GM19023 (cell line): ENCODE measurements at regions not wholly inside any gene's neighbourhood (a gene's known extent, or its start where the extent isn't known, plus 50 kb on each side); places are given as distances from the start of the nearest gene placed in this dataset.

Source experiments
- ATAC-seq: cut with Tn5 transposase; IDR thresholded peaks from one replicate; pipeline ENCODE4 v1.9.1; 2021; ENCODE audit warnings: mild to moderate bottlenecking, moderate library complexity; ENCODE audit not compliant: unreplicated experiment

DNA sequence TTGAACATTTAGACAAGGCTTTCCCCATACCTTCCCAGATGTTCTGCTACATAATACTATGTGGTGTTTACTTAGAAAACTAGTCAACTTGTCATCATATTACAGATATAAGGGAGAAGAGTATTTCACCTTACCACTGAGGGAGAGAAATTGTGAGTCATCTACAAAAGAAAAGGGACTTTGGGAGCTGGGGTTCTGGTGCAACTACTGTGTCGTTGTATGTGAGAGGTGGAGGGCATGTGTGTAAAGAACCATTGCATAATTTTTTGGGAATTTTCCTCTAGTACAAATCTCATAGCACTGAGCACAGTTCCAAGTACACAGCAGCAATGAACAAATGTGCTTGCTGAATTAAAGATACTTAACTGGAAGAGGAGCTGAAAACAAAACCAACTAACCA, 665.6 kb downstream of the DHX35 start:
- no peak for ATAC-seq

DNA sequence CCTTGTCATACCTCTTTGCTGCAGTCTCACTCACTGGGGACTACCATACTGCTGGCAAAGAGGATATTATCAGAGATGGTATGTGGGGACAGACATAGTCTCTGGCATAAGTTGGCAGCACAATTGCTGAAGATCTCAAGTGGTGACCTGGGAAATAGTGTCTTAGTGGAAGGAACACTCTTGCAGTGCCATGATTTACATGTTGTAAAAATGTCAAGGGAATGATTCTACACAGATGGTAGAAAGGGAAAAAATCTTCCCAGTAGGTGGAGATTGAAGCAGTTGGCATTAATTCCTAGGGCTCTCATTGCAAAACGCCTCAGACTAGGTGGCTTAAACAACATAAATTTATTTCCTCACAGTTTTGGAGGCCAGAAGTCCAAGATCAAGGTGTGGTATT, 662.2 kb downstream of the DHX35 start:
- no peak for ATAC-seq

DNA sequence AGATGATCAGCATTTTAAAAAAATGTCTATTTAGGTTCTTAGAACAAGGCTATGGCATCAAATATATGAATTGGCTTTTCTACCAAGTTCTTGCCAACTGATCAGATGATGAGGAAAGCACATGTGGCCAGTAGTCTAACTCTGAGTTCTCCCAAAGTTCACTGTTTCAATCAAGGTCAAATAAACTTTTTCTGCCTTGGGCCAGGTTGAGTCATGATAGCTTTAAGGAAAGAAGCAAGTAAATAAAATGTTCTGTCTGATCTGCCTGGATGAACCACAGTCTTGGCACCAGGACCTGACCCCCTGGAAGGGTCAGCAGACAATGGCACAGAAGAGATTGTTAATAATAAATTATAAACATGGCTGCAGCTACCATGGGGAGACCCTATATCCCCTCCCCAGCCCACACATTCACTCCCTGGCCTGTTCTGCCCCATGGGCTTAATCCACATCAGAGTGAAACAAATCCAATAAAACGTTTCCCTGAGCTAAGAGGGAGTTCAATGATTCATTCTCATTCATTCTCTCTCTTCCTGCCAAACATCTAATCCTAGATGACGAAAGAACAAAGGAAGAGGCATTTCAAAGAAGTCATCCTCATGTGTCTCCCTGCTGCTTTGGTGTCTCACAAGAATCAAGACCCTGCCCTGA, 661.6 kb downstream of the DHX35 start:
- ATAC-seq = no peak

DNA sequence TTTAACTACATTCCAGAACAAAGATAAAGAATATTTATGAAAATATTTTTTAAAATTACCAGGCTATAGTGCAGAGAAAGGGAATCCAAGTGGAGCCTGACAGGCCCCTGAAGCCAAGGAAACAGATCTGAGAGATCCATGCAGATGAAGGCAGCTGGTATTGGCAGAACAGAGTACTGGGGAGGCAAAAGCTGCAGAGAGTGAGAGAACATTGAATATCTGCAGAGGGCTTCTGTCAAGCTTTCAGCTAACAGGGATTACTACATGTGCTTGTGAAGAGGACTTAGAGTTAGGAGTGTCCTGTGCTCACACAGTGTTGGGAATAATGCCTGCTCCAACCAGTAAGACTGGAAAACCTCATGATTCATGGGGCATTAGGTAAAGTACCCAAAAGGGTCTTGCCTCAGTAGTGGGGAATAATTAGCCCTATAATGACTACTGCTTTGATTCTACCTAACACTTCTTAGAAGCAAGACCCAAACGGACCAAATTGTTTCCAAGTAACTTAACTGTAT, 657.2 kb downstream of the DHX35 start:
- ATAC-seq = no peak

DNA sequence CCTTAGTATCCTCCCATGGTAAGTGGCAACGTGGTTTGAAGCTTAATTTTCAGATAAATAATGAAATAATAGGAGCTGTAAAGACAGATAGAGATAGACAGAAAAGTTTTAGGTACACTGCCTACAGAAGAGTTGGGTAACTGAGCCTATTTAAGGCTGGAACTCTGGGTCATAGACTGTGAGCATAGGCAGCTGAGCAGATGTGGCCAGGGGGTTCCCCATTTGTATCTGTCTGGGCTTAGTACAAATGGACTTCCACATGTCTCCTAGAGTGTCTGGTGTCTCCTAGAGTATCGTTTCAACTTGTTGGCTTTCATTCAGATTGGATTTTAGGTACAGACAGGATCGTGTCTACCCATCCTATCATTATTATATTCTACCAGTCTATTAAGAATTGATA, 649.8 kb downstream of the DHX35 start:
- ATAC-seq = no peak

DNA sequence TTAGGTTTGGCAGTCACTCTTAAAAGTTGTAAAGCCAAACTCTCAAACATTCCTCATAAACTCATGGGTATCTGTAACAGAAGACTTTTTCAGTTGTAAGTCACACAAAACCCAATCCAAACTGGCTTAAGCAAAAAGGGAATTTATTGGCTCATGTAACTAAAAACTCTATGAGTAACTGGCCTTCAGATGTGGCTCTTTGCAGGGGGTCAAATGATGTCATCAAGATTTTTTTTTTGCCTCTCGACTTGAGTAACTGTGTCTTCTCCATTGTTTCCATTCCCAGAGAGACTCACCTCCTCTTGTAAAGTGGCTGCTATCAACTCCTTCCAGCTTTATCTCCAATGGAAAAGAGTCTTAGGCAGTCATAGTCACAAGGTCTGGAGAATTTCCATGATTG, 645.0 kb downstream of the DHX35 start:
- ATAC-seq = no peak

DNA sequence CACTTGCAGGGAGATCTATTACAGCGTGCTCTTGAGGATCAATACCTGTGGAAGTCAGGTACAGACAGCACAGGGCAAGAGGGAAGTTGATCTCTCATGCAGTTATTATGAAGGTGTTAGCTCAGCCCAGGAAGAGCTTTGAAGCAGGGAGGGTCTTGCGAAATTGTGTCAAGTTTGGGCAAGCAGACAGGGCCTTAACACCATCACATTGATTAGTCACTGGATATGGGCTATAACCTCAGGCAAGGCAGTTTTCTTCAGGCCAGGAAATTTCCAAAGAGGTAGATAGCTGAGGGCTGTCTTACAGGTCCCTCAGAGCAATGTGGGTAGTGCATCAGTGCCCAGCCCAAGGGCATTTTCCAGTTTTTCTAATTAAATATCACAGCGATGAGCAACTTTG, 643.8 kb downstream of the DHX35 start:
- ATAC-seq = no peak

DNA sequence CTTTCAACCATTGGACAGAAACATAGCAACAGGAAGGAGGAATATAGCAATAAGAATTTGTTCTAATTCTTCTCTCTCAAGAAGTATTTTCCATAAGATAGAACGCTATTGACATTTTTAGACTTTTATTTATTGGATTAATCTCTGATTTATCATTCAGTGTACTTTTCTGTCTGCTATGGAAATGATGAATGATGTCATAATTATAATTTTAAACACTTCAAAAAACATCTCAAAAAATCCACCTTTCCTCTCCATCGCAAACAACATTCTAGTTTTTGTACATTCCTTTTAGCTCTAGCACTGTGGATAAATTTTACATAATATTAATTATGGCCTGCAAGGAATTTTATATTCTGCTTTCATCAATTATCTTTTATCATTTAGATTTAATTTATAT, 643.2 kb downstream of the DHX35 start:
- ATAC-seq = no peak

DNA sequence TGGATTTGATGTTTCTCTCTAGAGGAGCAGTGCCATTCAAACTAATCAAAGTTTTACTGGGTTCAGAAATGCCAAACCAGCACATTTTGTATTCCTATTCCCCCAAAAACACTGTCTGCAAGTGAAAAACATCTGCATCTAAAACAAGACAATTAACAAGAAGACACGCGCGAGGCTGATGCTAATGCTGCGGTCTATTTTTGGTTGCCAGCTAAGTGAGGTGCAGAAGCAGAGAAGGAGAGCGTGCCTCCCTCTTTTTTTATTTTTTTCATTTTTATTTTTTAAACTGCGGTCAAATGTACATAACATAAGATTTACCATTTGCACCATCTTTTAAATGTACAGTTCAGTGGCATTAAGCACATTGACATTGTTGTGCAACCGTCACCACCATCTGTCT, 641.1 kb downstream of the DHX35 start:
- no peak for ATAC-seq

DNA sequence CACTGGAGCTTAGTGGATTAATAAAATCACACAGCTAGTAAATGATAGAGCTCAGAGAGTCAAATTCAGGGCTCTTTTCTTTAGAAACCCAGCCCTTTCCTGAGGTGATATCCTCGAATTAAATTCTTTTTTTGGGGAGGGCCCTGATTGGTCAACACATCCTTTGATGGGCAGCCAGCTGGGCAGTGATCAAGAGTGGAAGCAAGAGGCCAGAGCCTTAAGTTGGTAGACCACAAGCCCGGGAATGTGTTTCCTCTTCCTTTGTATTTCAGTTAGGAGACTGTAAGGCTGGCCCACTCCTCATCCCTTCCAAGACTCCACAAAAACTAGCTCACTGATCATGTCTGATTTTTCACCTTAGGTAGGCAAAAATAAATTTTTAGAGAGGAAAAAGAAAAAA, 640.5 kb downstream of the DHX35 start:
- no peak for ATAC-seq

DNA sequence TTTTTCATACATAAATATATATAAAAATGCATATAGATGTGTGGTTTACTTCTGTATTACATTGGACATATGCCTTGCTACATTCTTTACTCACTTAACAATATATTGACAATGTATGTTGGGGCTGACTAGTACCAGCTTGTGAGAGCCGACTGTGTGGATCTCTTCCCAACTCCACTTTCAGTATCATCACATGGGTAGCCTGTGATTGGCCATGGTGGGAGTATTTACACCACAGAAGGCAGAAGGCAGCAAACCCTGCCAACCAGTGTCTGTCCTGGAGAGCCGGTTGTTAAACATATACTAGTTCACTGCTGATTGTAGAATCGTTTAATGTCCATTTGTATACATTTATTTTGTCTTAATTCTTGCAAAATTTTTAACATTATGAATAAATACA, 638.7 kb downstream of the DHX35 start:
- no peak for ATAC-seq

DNA sequence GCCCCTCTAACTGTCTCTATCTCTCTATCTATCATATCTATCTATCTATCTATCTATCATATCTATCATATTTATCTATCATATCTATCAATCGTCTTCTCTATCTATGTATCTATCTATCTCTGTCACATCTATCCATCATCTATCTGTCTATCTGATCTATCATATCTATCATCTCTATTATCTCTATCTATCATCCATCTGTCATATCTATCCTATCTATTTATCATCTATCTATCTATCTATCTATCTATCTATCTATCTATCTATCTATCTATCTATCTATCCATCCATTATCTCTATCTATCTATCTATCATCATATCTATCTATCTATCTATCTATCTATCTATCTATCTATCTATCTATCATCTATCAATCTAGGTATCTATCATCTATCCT, 638.0 kb downstream of the DHX35 start:
- ATAC-seq = no peak

DNA sequence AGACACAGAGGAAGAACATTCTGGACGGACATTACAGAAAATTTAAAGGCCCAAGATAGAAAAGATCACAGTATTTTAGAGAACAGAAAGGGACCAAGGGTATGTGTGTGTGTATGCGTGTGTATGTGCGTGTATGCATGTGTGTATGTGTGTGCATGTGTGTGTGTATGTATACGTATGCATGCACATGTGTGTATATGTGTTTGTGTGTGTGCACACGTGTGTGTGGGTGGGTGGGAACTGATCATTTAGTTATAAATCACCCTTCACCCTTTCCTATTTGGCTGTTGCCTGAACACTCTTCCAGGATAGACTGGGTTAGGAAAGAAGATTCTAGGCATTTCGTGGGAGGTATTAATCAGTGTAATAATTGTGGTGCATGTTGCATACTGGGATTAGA, 634.4 kb downstream of the DHX35 start:
- ATAC-seq = no peak

DNA sequence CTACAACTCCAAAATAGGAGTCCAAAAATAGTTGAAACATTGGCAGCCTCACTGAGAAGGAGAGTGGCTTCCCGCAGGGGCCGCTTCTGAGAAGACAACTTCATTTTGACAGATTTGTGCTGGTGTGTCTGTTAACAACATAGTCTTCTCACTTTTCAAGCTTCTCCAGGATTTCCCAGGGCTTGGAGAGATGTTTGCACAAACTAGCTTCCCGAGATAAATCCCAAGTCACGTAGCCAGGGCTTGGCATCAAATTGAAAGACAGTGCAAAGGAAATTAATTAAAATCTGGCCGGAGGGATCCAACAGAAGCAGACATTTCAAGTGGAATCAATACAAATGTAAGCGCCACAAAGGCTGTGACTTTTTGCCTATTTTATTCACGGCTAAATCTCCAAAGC, 630.2 kb downstream of the DHX35 start:
- ATAC-seq = no peak

DNA sequence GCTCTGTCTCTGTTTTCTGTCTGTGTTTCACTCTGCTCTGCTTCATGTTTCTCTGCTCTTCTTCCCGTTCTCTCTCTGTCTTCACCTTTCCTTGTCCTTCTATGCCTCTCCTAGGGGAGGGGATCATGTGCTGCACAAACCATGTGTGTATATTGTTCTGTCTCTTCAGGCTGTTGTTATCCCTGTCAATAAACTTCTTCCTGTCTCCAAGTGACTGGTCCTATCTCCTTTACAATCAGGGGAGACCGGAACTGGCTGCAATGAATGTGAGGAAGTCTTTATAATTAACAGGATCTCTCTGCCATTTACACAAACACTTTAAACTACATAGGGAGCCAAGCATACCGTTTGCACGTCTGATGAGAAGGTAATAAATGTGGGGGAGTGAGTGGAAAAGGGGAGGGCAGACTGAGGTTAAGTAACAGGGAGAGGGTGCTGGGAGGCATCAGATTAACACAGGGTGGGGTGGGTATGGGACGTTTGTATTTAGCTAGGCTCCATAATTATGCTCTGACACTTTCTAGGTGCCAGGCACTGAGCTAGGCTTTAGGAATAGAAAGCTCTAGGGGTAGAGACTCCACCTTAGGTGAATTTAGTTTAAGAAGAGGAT, 626.1 kb downstream of the DHX35 start:
- no peak for ATAC-seq

DNA sequence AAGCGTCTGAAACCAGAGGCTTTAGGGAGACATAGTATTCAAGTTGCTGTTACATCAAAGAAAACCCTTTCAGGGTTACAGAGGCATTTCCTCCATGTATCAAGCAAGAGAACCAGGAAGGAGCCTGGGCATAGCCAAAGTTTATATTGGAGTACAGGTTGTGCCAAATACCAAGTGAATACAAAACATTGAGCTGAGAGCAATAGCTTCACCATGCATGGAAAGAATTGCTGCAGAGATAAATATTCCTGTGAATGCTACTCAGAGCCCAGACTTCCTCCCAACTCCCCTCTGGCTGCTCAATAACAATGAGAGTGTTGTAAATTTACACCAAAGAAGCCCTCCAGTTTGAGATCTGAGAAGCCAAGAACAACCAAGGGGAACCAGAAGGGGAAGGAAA, 618.9 kb downstream of the DHX35 start:
- no peak for ATAC-seq

DNA sequence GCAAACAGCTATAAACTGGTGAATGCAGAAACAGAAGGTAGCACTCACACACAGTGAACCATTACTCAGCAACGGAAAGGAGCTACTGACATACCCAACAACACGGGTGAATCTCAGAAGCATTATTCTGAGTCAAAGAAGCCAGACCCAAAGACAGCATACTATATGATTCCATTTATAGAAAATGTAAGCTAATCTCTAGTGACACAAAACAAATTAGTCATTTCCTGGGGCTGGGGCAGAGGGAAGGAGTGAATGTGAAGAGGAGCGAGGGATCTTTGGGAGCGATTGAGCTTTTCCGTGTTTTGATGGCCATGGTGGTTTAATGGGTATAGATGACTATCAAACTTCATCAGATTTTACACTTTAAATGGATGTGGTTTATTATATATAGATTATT, 614.6 kb downstream of the DHX35 start:
- ATAC-seq = no peak

DNA sequence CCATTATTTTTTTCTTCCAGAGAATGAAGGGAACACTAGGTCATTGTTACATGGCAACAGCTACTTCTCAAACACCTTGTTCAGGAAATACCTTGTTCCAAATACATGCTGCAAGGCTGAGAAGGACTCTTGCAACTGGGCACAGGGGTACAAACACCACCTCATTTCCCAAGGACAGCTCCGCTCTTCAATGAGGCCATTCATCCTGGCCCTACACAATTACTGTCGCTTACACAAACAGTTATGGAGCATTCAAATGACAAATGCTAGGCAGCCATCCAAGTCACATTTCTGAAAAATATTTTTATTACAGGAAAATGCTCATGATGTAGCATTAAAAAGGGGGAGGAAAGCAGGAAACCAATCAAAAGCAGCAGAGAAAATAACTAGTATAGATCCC, 611.9 kb downstream of the DHX35 start:
- no peak for ATAC-seq

DNA sequence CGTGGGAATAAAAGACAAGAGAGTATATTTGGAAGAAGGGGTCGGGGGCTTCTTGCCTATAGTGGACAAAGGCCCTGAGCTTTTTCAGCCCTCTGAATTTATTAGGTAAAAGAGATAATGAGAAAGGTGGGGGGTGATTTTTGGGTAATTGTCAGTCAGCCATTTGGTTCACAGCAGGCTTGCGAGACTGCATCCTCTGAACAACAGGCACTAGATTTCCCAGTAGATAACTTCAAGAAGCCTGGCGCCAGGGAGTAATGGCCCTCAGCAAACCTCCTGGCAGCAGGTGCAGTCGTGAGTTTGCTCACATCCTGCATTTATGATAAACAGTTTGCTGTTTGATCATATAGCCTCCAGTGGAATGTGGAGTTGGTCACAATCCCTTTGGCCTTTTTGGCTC, 609.0 kb downstream of the DHX35 start:
- no peak for ATAC-seq

DNA sequence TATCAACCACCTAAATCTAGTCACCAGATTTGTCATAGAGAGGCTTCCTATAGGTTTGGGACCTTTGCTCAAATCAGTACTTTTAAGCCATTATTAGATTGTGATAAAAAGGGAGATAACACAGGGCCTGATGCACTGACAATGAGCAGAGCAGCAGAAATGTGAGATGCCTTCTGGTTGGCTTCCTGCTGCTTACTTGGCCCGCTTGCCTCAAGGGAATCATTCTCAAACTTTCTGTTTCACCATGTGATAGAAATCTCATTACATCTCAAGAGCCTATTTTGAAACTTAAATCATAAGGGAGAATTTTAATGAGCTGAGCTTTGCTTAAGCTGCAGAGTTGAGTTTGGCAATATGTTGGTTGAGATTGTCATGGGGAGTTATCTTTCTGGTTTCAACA, 606.0 kb downstream of the DHX35 start:
- ATAC-seq = no peak

DNA sequence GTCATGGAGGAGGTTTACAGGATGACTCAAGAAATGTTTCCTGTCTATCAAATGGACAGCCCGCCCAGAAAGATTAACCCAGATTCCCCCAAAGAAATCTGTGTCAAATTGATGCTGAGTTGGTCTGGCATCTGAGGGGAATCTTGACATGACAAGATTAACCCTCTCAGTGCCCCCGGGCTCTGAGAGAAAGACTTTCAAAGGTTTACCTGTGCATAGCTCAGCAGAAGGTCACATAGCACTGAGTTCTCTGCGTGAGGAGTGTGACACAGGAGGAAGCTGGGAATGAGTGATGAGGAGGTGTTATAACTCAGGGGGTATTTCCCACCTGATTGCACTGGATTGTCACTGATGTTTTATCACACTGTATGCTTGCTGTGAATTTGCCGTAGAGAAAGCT, 601.2 kb downstream of the DHX35 start:
- ATAC-seq = no peak

DNA sequence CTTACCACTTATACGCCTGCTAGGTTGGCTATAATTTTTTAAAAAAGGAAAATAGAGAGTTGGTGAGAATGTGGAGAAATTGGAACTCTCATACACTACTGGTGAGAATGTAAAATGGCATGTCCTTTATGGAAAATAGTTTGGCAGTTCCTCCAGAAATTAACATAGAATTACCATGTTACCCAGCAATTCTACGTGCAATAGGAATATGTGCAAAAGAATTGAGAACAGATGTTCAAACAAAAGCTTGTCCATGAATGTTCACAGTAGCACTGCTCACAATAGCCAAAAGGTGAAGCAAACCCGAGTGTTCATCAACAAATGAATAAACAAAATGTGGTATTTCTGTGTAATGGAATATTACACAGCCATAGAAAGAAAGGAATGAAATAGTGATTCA, 592.2 kb downstream of the DHX35 start:
- ATAC-seq = no peak

DNA sequence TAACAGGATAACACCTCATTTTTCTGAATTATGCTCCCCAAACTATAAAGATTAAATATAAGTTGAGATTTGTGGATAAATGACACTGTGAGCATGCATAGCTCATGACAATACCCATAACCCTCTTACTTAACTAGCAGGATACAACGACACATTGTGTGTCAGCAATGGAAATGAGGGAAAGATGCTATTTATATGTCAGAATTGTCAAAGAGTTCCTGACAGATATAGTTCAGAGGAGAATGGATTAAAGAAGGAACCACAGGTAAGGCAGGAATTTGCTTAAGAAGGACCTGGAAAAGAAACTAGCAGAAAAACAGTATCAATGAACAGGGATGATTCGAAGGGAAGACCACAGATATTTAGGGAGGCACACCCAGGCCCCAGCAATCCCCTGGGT, 591.0 kb downstream of the DHX35 start:
- ATAC-seq = no peak
